ENCODE measurements at regions not wholly inside any gene's neighbourhood (a gene's known extent, or its start where the extent isn't known, plus 50 kb on each side); places are given as distances from the start of the nearest gene placed in this dataset.

- Histone ChIP-seq H3K27me3 (replicated peaks in 1 of 4; ENCODE audit: control extremely low read depth in 1 of 4, control insufficient read depth in 3 of 4, insufficient read depth in 4 of 4, low read length in 3 of 4) (peaks cover 0 to 3% (median 0%) of the 10 kb centered on the region in 4 experiments), H3K79me2 (ENCODE audit: control insufficient read depth, insufficient read depth, low read length) (no peaks in the 10 kb centered on the region), H4K20me1 (ENCODE audit: control insufficient read depth, insufficient read depth, low read length, poor library complexity, severe bottlenecking) (no peaks in the 10 kb centered on the region), H3K4me3 (ENCODE audit: control extremely low read depth in 1 of 5, extremely low read depth in 1 of 5, insufficient read depth in 1 of 5, low read depth in 2 of 5, low read length in 4 of 5) (no peak overlapping the region), H3K36me3 (replicated peaks in 1 of 2; ENCODE audit: control extremely low read depth in 1 of 2, control insufficient read depth in 1 of 2, extremely low read depth in 1 of 2, insufficient read depth in 2 of 2, low read length in 1 of 2) (no peaks in the 10 kb centered on the region), H2AFZ (ENCODE audit: insufficient read depth, low read depth, low read length, poor library complexity, severe bottlenecking) (no peak overlapping the region), H3K9me3 (ENCODE audit: control extremely low read depth in 1 of 3, control insufficient read depth in 2 of 3, insufficient read depth in 1 of 3, low read length in 2 of 3) (no peaks in the 10 kb centered on the region), H3K27ac (ENCODE audit: low read length in 2 of 2) (no peak overlapping the region), H3K4me2 (replicated peaks; ENCODE audit: low read depth, low read length, poor library complexity, severe bottlenecking) (no peak overlapping the region), H3K9ac (ENCODE audit: low read length) (no peak overlapping the region), H3K4me1 (ENCODE audit: control insufficient read depth in 2 of 2, insufficient read depth in 2 of 2, low read length in 2 of 2) (no peaks in the 10 kb centered on the region)
- Mint-ChIP-seq H3K27me3 (peaks cover 3% of the 10 kb centered on the region), H3K27ac (no peak overlapping the region), H3K4me1 (no peaks in the 10 kb centered on the region), H3K4me3 (no peak overlapping the region), H3K9me3 (ENCODE audit: insufficient read depth) (no peaks in the 10 kb centered on the region)
- ATAC-seq (ENCODE audit: low read depth): no peak
- intact Hi-C loops (cut with micrococcal nuclease): no loop called here
- DNase-seq: no peak
- WGBS (ENCODE audit: insufficient coverage): 93% methylated on average over 2 of the region's 6 CpGs
- TF ChIP-seq CTCF (IDR thresholded peaks at IDR 0.05): no peak
- TF ChIP-seq EZH2 (IDR thresholded peaks at IDR 0.05; ENCODE audit: borderline replicate concordance, insufficient read depth, low read depth, low read length, poor library complexity, severe bottlenecking): no peak
- ChIA-PET POLR2A (no interaction called here), CTCF (no interaction called here)
These were observed 557.6 kb upstream of the FANCL start for GRCh38 chr2:58798676-58799208.

- no peak for ATAC-seq (ENCODE audit: low read depth)
- H3K4me3 ChIP-seq (ENCODE audit: control extremely low read depth in 1 of 5, extremely low read depth in 1 of 5, insufficient read depth in 1 of 5, low read depth in 2 of 5, low read length in 4 of 5): no peak overlapping the region
- H3K4me3 Mint-ChIP-seq: no peak overlapping the region
- no peaks in the 10 kb centered on the region for H3K79me2 ChIP-seq (ENCODE audit: control insufficient read depth, insufficient read depth, low read length)
- H3K4me1 ChIP-seq (ENCODE audit: control insufficient read depth in 2 of 2, insufficient read depth in 2 of 2, low read length in 2 of 2): no peaks in the 10 kb centered on the region
- intact Hi-C loops (cut with micrococcal nuclease): no loop called here
- H3K27me3 ChIP-seq (replicated peaks in 1 of 4; ENCODE audit: control extremely low read depth in 1 of 4, control insufficient read depth in 3 of 4, insufficient read depth in 4 of 4, low read length in 3 of 4): peaks cover 0 to 3% (median 0%) of the 10 kb centered on the region in 4 experiments
- no peak for DNase-seq
- WGBS (ENCODE audit: insufficient coverage): no CpG with 5 or more reads among the region's 2 CpGs
- H3K36me3 ChIP-seq (replicated peaks in 1 of 2; ENCODE audit: control extremely low read depth in 1 of 2, control insufficient read depth in 1 of 2, extremely low read depth in 1 of 2, insufficient read depth in 2 of 2, low read length in 1 of 2): no peaks in the 10 kb centered on the region
- H3K27ac Mint-ChIP-seq: no peak overlapping the region
- H3K9me3 ChIP-seq (ENCODE audit: control extremely low read depth in 1 of 3, control insufficient read depth in 2 of 3, insufficient read depth in 1 of 3, low read length in 2 of 3): no peaks in the 10 kb centered on the region
- ChIA-PET CTCF (no interaction called here), POLR2A (no interaction called here)
- no peaks in the 10 kb centered on the region for H3K9me3 Mint-ChIP-seq (ENCODE audit: insufficient read depth)
- H2AFZ ChIP-seq (ENCODE audit: insufficient read depth, low read depth, low read length, poor library complexity, severe bottlenecking): no peak overlapping the region
- H3K27ac ChIP-seq (ENCODE audit: low read length in 2 of 2): no peak overlapping the region
- no peaks in the 10 kb centered on the region for H3K4me1 Mint-ChIP-seq
- no peaks in the 10 kb centered on the region for H4K20me1 ChIP-seq (ENCODE audit: control insufficient read depth, insufficient read depth, low read length, poor library complexity, severe bottlenecking)
- H3K4me2 ChIP-seq (replicated peaks; ENCODE audit: low read depth, low read length, poor library complexity, severe bottlenecking): no peak overlapping the region
- no peak overlapping the region for H3K9ac ChIP-seq (ENCODE audit: low read length)
- TF ChIP-seq EZH2 (IDR thresholded peaks at IDR 0.05; ENCODE audit: borderline replicate concordance, insufficient read depth, low read depth, low read length, poor library complexity, severe bottlenecking) (no peak), CTCF (IDR thresholded peaks at IDR 0.05) (no peak)
- H3K27me3 Mint-ChIP-seq: peaks cover 8% of the 10 kb centered on the region
These were observed 555.2 kb upstream of the FANCL start for GRCh38 chr2:58796239-58796910.
